GM21576 (cell line): ENCODE measurements at regions not wholly inside any gene's neighbourhood (a gene's known extent, or its start where the extent isn't known, plus 50 kb on each side); places are given as distances from the start of the nearest gene placed in this dataset.

Experiments
- ATAC-seq: cut with Tn5 transposase; IDR thresholded peaks from one replicate; pipeline ENCODE4 v1.9.1; 2021; ENCODE audit warnings: mild to moderate bottlenecking, moderate library complexity; ENCODE audit not compliant: unreplicated experiment

GRCh38 chr6:166752928-166753721 is 126.1 kb upstream of the RPS6KA2 start:
- ATAC-seq, result no peak

GRCh38 chr6:166752097-166752496 is 125.0 kb upstream of the RPS6KA2 start:
- ATAC-seq, result peak; percentile 77

- ATAC-seq, result peak; percentile 78
These were observed 124.1 kb upstream of the RPS6KA2 start for GRCh38 chr6:166751051-166751595.

- ATAC-seq, result no peak
These were observed 123.2 kb upstream of the RPS6KA2 start for GRCh38 chr6:166750108-166750793.

GRCh38 chr6:166749666-166750065 is 122.6 kb upstream of the RPS6KA2 start:
- no peak for ATAC-seq

- no peak for ATAC-seq
These were observed 120.9 kb upstream of the RPS6KA2 start for GRCh38 chr6:166747644-166748595.

GRCh38 chr6:166745801-166746668 is 119.0 kb upstream of the RPS6KA2 start:
- ATAC-seq, result no peak

- no peak for ATAC-seq
These were observed 117.4 kb upstream of the RPS6KA2 start for GRCh38 chr6:166744223-166745134.

GRCh38 chr6:166743406-166744222 is 116.6 kb upstream of the RPS6KA2 start:
- ATAC-seq, result no peak

- no peak for ATAC-seq
These were observed 115.9 kb upstream of the RPS6KA2 start for GRCh38 chr6:166742981-166743380.

- no peak for ATAC-seq
These were observed 112.9 kb upstream of the RPS6KA2 start for GRCh38 chr6:166739976-166740318.

- no peak for ATAC-seq
These were observed 112.3 kb upstream of the RPS6KA2 start for GRCh38 chr6:166739117-166739975.

GRCh38 chr6:166738386-166739116 is 111.5 kb upstream of the RPS6KA2 start:
- no peak for ATAC-seq

- no peak for ATAC-seq
These were observed 110.2 kb upstream of the RPS6KA2 start for GRCh38 chr6:166737261-166737660.

- ATAC-seq, result no peak
These were observed 109.6 kb upstream of the RPS6KA2 start for GRCh38 chr6:166736634-166737033.

- no peak for ATAC-seq
These were observed 106.8 kb upstream of the RPS6KA2 start for GRCh38 chr6:166733900-166734299.

- no peak for ATAC-seq
These were observed 102.6 kb upstream of the RPS6KA2 start for GRCh38 chr6:166729658-166730057.
